ENCODE measurements at regions not wholly inside any gene's neighbourhood (a gene's known extent, or its start where the extent isn't known, plus 50 kb on each side); places are given as distances from the start of the nearest gene placed in this dataset.

GRCh38 chrX:13179100-13179499 lies 134.7 kb upstream of the FAM9C start:
- no peak for TF ChIP-seq CTCF (IDR thresholded peaks at IDR 0.05; ENCODE audit: low read depth, low read length, missing control alignments)
- in situ Hi-C loops (cut with HindIII; ENCODE audit: low sequenced_read_pairs): no loop called here
- no peak for DNase-seq (ENCODE audit: low read depth)
- H3K4me3 ChIP-seq (ENCODE audit: low read depth, low read length): no peak overlapping the region

- no peak for TF ChIP-seq CTCF (IDR thresholded peaks at IDR 0.05; ENCODE audit: low read depth, low read length, missing control alignments)
- DNase-seq (ENCODE audit: low read depth): no peak
- in situ Hi-C loops (cut with HindIII; ENCODE audit: low sequenced_read_pairs): no loop called here
- H3K4me3 ChIP-seq (ENCODE audit: low read depth, low read length): no peak overlapping the region
These were observed 133.6 kb upstream of the FAM9C start for GRCh38 chrX:13177921-13178566.

GRCh38 chrX:13175056-13175455 lies 130.6 kb upstream of the FAM9C start:
- TF ChIP-seq CTCF (IDR thresholded peaks at IDR 0.05; ENCODE audit: low read depth, low read length, missing control alignments): no peak
- in situ Hi-C loops (cut with HindIII; ENCODE audit: low sequenced_read_pairs): no loop called here
- no peak for DNase-seq (ENCODE audit: low read depth)
- no peak overlapping the region for H3K4me3 ChIP-seq (ENCODE audit: low read depth, low read length)

GRCh38 chrX:13170966-13171558 lies 126.6 kb upstream of the FAM9C start:
- in situ Hi-C loops (cut with HindIII; ENCODE audit: low sequenced_read_pairs): no loop called here
- TF ChIP-seq CTCF (IDR thresholded peaks at IDR 0.05; ENCODE audit: low read depth, low read length, missing control alignments): no peak
- no peak overlapping the region for H3K4me3 ChIP-seq (ENCODE audit: low read depth, low read length)
- no peak for DNase-seq (ENCODE audit: low read depth)

GRCh38 chrX:13169684-13170083 lies 125.3 kb upstream of the FAM9C start:
- no peak for TF ChIP-seq CTCF (IDR thresholded peaks at IDR 0.05; ENCODE audit: low read depth, low read length, missing control alignments)
- DNase-seq (ENCODE audit: low read depth): no peak
- in situ Hi-C loops (cut with HindIII; ENCODE audit: low sequenced_read_pairs): no loop called here

GRCh38 chrX:13168269-13168668 lies 123.8 kb upstream of the FAM9C start:
- no peak for TF ChIP-seq CTCF (IDR thresholded peaks at IDR 0.05; ENCODE audit: low read depth, low read length, missing control alignments)
- no peak for DNase-seq (ENCODE audit: low read depth)
- in situ Hi-C loops (cut with HindIII; ENCODE audit: low sequenced_read_pairs): no loop called here
- no peak overlapping the region for H3K4me3 ChIP-seq (ENCODE audit: low read depth, low read length)

More at GRCh38 chrX:13169684-13170083, 125.3 kb upstream of the FAM9C start:
- no peak overlapping the region for H3K4me3 ChIP-seq (ENCODE audit: low read depth, low read length)
